Right lobe of liver (tissue), 6 donors: ENCODE measurements at regions not wholly inside any gene's neighbourhood (a gene's known extent, or its start where the extent isn't known, plus 50 kb on each side); places are given as distances from the start of the nearest gene placed in this dataset.

Source experiments
- ATAC-seq, 4 donors: fragments of 200-7000 bp; cut with Tn5 transposase; one replicate each; pipeline ENCODE4 v1.9.1; 2020; ENCODE audit warnings: mild to moderate bottlenecking in 4 of 4, moderate library complexity in 4 of 4
- DNase-seq, 3 donors: peaks; one replicate each; pipeline ENCODE4 v3.0.0-alpha.2; 2020
- H3K27ac ChIP-seq, 3 donors: fragments of 200-600 bp; one replicate each; pipeline ENCODE4 v1.8.0; 2022
- H3K27me3 ChIP-seq, 2 donors: fragments of 200-600 bp; one replicate each; pipeline ENCODE4 v1.8.0; 2022
- H3K36me3 ChIP-seq, 4 donors: fragments of 200-600 bp; sonication (generic) in 1 of 4; one replicate each; pipeline versions ENCODE4 v1.5.1 to v1.8.0; 2017 to 2022; ENCODE audit warnings: control low read depth in 1 of 4
- H3K4me1 ChIP-seq, 4 donors: fragments of 200-600 bp; sonication (generic) in 1 of 4; one replicate each; pipeline versions ENCODE4 v1.5.1 to v1.8.0; 2017 to 2022; ENCODE audit warnings: control low read depth in 1 of 4
- H3K4me3 ChIP-seq, 3 donors: fragments of 200-600 bp; one replicate each; pipeline ENCODE4 v1.8.0; 2022
- H3K9me3 ChIP-seq, 4 donors: fragments of 200-600 bp; sonication (generic) in 1 of 4; one replicate each; pipeline versions ENCODE4 v1.5.1 to v1.8.0; 2017 to 2022; ENCODE audit warnings: control low read depth in 1 of 4
- POLR2A ChIP-seq: fragments of 450-650 bp; IDR thresholded peaks from one replicate; pipeline ENCODE4 v1.6.1; 2017; ENCODE audit warnings: antibody characterized with exemption, mild to moderate bottlenecking
- WGBS: methylation state at CpG from one replicate; pipeline ENCODE4 v1.1.6; 2018; ENCODE audit warnings: low coverage, low lambda C conversion rate; ENCODE audit not compliant: insufficient coverage; ENCODE audit errors: missing lambda C conversion rate; 5-methylcytosine and 5-hydroxymethylcytosine counted together
- intact Hi-C, 2 donors: fragments of 100-400 bp; cut with DNase I; formaldehyde crosslinking; loops; one replicate each; pipeline versions ENCODE4 v1.11.2 to v1.14.1; 2022
- TF ChIP-seq, protein P1 (sequence below), 4 donors: fragments of 200-600 bp in 3 of 4; fragments of 450-650 bp in 1 of 4; IDR thresholded peaks; one replicate each; pipeline versions ENCODE4 v1.5.1 to v1.8.0; 2016 to 2022; ENCODE audit warnings: antibody characterized with exemption in 4 of 4, mild to moderate bottlenecking in 2 of 4
- donor health status: DM: no; HTN: yes; CAD: no.
- donor health status: DM: no; HTN: no; CAD: no.
- donor health status: DM: no; HTN: no; CAD: no.
- donor health status: DM: no; HTN: yes; CAD: no.
- donor health status: DM: no; HTN: yes; CAD: no.

DNA sequence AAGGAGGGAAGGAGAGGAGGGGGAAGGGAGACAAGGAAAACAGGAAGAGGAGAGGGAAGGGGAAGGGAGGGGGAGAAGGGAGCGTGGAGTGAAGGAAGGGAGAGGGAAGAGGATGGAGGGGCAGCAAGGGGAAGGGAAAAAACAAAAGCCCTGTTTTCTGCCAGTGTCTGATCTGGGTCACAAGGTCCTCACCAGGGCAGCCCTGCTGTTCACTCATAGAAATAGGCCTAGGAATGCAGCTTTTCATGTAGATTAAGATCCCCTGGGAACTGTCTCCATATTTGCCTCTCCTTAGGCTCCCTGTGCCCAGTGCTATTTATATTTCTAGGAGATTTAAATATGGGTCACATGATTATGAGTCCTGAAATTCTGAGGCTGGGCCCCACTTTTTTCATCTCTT, 790.7 kb downstream of the TNS3 start:
- Histone ChIP-seq H3K27me3 (no peaks in the 10 kb centered on the region), H3K4me3 (no peak overlapping the region), H3K9me3 (no peaks in the 10 kb centered on the region), H3K27ac (no peak overlapping the region), H3K36me3 (no peaks in the 10 kb centered on the region), H3K4me1 (no peaks in the 10 kb centered on the region)
- 63% methylated on average over 1 of the region's 1 CpG for WGBS
- intact Hi-C loops: no loop called here
- TF ChIP-seq, protein P1, sequence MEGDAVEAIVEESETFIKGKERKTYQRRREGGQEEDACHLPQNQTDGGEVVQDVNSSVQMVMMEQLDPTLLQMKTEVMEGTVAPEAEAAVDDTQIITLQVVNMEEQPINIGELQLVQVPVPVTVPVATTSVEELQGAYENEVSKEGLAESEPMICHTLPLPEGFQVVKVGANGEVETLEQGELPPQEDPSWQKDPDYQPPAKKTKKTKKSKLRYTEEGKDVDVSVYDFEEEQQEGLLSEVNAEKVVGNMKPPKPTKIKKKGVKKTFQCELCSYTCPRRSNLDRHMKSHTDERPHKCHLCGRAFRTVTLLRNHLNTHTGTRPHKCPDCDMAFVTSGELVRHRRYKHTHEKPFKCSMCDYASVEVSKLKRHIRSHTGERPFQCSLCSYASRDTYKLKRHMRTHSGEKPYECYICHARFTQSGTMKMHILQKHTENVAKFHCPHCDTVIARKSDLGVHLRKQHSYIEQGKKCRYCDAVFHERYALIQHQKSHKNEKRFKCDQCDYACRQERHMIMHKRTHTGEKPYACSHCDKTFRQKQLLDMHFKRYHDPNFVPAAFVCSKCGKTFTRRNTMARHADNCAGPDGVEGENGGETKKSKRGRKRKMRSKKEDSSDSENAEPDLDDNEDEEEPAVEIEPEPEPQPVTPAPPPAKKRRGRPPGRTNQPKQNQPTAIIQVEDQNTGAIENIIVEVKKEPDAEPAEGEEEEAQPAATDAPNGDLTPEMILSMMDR (IDR thresholded peaks at IDR 0.05): no peak
- no peak for TF ChIP-seq POLR2A
- ATAC-seq: no peak
- DNase-seq: no peak

GRCh38 chr7:46786995-46787394, 794.9 kb downstream of the TNS3 start:
- Histone ChIP-seq H3K27ac (no peak overlapping the region), H3K27me3 (no peaks in the 10 kb centered on the region), H3K36me3 (no peaks in the 10 kb centered on the region), H3K4me3 (no peak overlapping the region), H3K4me1 (no peaks in the 10 kb centered on the region), H3K9me3 (no peaks in the 10 kb centered on the region)
- intact Hi-C loops: no loop called here
- ATAC-seq (no peak), DNase-seq (no peak)
- TF ChIP-seq, protein P1 (IDR thresholded peaks at IDR 0.05): no peak
- no peak for TF ChIP-seq POLR2A
- 85% methylated on average over 3 of the region's 3 CpGs for WGBS

DNA sequence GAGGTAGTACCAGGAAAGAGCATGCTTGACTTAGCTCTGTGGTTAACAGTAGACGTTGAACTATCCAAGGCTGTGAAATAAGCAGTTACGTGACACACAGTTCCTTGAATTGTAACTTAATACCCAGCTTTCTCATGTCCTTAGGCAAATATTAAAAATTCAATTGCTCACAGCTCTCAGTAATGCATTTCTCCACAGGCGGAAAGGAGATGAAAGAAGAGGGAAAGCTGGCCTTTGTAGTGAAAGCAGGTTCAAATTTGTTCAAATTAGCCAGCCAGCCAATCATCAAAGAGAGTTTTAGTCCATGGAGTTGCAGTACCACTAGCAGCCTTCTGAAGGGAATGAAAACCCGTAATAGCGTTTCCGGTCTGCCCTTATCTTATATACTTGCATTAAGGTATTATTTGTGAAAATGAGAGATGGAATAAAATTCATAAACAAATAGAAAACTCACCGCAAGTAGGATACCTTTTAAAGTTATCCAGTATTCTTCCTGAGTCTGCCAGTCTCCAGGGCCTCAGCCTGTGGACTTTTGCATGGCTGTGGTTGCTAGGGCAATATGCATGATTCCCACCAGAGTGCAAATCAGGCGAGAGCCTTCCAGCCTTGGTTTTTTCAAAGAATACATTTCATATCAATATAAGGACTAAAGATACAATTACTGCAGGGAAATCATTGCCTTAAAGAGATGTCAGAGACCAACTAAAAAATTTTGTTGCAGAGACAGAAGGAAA, 795.5 kb downstream of the TNS3 start:
- Histone ChIP-seq H3K36me3 (no peaks in the 10 kb centered on the region), H3K27me3 (no peaks in the 10 kb centered on the region), H3K9me3 (no peaks in the 10 kb centered on the region), H3K4me1 (no peaks in the 10 kb centered on the region), H3K27ac (no peak overlapping the region), H3K4me3 (no peak overlapping the region)
- 83% methylated on average over 8 of the region's 8 CpGs for WGBS
- no peak for ATAC-seq
- DNase-seq: no peak
- TF ChIP-seq, protein P1 (IDR thresholded peaks at IDR 0.05): no peak
- no peak for TF ChIP-seq POLR2A
- intact Hi-C loops: no loop called here

GRCh38 chr7:46784732-46785131, 797.2 kb downstream of the TNS3 start:
- DNase-seq (no peak), ATAC-seq (peak in 1 of 4 donors; percentile 50)
- no peak for TF ChIP-seq POLR2A
- TF ChIP-seq, protein P1 (IDR thresholded peaks at IDR 0.05): no peak
- intact Hi-C loops: no loop called here
- no peaks in the 10 kb centered on the region for H3K4me1 ChIP-seq
- no peaks in the 10 kb centered on the region for H3K27me3 ChIP-seq
- H3K27ac ChIP-seq: no peak overlapping the region
- H3K4me3 ChIP-seq: no peak overlapping the region
- no peaks in the 10 kb centered on the region for H3K9me3 ChIP-seq
- no peaks in the 10 kb centered on the region for H3K36me3 ChIP-seq
- 80% methylated on average over 1 of the region's 1 CpG for WGBS
